OCI-LY7 (cell line): ENCODE measurements at regions not wholly inside any gene's neighbourhood (a gene's known extent, or its start where the extent isn't known, plus 50 kb on each side); places are given as distances from the start of the nearest gene placed in this dataset.

Experiments used
- EZH2phosphoT487 ChIP-seq: fragments of 200-600 bp; sonication (generic); IDR thresholded peaks from 2 replicates; pipeline ENCODE4 v1.6.1; 2018; ENCODE audit warnings: low read depth, borderline replicate concordance, mild to moderate bottlenecking, mixed run types, antibody characterized with exemption, low read length, moderate library complexity, mixed read lengths
- TF ChIP-seq, protein P1 (sequence below): fragments of 200-600 bp; sonication (generic); conservative IDR thresholded peaks from 2 replicates; pipeline ENCODE4 v1.5.1; 2014; ENCODE audit warnings: mild to moderate bottlenecking, antibody characterized with exemption, low read length, moderate library complexity, mixed read lengths

DNA sequence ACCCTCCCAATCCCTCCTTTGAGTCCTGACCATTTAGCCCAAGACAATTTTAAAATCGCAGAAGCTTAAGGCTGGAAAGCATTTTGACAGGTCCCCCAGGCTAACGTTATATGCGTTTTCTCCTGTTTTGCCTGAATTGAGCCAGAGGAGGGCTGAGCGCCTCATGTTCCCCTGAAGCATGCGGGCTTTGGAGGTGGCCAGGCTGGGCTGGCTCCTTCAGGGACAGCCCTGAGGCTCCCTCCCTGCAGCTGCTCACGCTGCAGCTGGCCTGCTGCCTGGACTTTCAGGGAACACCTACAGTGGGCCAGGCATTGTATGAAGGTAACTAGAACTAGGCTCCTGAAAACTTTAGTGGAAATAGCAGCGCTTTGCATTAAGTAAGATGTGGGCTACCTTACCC, 179.2 kb downstream of the ACKR3 start:
- TF ChIP-seq, protein P1, sequence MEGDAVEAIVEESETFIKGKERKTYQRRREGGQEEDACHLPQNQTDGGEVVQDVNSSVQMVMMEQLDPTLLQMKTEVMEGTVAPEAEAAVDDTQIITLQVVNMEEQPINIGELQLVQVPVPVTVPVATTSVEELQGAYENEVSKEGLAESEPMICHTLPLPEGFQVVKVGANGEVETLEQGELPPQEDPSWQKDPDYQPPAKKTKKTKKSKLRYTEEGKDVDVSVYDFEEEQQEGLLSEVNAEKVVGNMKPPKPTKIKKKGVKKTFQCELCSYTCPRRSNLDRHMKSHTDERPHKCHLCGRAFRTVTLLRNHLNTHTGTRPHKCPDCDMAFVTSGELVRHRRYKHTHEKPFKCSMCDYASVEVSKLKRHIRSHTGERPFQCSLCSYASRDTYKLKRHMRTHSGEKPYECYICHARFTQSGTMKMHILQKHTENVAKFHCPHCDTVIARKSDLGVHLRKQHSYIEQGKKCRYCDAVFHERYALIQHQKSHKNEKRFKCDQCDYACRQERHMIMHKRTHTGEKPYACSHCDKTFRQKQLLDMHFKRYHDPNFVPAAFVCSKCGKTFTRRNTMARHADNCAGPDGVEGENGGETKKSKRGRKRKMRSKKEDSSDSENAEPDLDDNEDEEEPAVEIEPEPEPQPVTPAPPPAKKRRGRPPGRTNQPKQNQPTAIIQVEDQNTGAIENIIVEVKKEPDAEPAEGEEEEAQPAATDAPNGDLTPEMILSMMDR: no peak
- no peak for TF ChIP-seq EZH2phosphoT487
